HG03342 (cell line): ENCODE measurements at regions not wholly inside any gene's neighbourhood (a gene's known extent, or its start where the extent isn't known, plus 50 kb on each side); places are given as distances from the start of the nearest gene placed in this dataset.

Experiments
- ATAC-seq: cut with Tn5 transposase; IDR thresholded peaks from one replicate; pipeline ENCODE4 v1.9.1; 2021; ENCODE audit warnings: mild to moderate bottlenecking, moderate library complexity; ENCODE audit not compliant: unreplicated experiment

GRCh38 chr13:104466016-104466415 is 1399.8 kb upstream of the SLC10A2 start:
- no peak for ATAC-seq

GRCh38 chr13:104461049-104461448 is 1394.8 kb upstream of the SLC10A2 start:
- ATAC-seq, result no peak

- ATAC-seq, result no peak
Observed at GRCh38 chr13:104460554-104460953, 1394.3 kb upstream of the SLC10A2 start.

GRCh38 chr13:104450006-104450405 is 1383.8 kb upstream of the SLC10A2 start:
- no peak for ATAC-seq

- ATAC-seq, result no peak
Observed at GRCh38 chr13:104447348-104447747, 1381.1 kb upstream of the SLC10A2 start.

GRCh38 chr13:104442536-104442935 is 1376.3 kb upstream of the SLC10A2 start:
- ATAC-seq, result no peak

- ATAC-seq, result no peak
Observed at GRCh38 chr13:104436555-104436954, 1370.3 kb upstream of the SLC10A2 start.

- ATAC-seq, result no peak
Observed at GRCh38 chr13:104431895-104432294, 1365.7 kb upstream of the SLC10A2 start.

GRCh38 chr13:104426435-104426834 is 1360.2 kb upstream of the SLC10A2 start:
- no peak for ATAC-seq

GRCh38 chr13:104422668-104423067 is 1356.5 kb upstream of the SLC10A2 start:
- ATAC-seq, result no peak

- ATAC-seq, result no peak
Observed at GRCh38 chr13:104416973-104417372, 1350.8 kb upstream of the SLC10A2 start.

GRCh38 chr13:104414771-104415170 is 1348.6 kb upstream of the SLC10A2 start:
- ATAC-seq, result no peak

- no peak for ATAC-seq
Observed at GRCh38 chr13:104414181-104414580, 1348.0 kb upstream of the SLC10A2 start.

GRCh38 chr13:104411141-104411765 is 1345.0 kb upstream of the SLC10A2 start:
- ATAC-seq, result no peak

- ATAC-seq, result no peak
Observed at GRCh38 chr13:104408733-104409132, 1342.5 kb upstream of the SLC10A2 start.

- no peak for ATAC-seq
Observed at GRCh38 chr13:104404325-104404724, 1338.1 kb upstream of the SLC10A2 start.

- ATAC-seq, result no peak
Observed at GRCh38 chr13:104389691-104390090, 1323.5 kb upstream of the SLC10A2 start.

- no peak for ATAC-seq
Observed at GRCh38 chr13:104387510-104387909, 1321.3 kb upstream of the SLC10A2 start.

- no peak for ATAC-seq
Observed at GRCh38 chr13:104385404-104385803, 1319.2 kb upstream of the SLC10A2 start.

- ATAC-seq, result no peak
Observed at GRCh38 chr13:104382951-104383350, 1316.7 kb upstream of the SLC10A2 start.

GRCh38 chr13:104376588-104376987 is 1310.4 kb upstream of the SLC10A2 start:
- ATAC-seq, result no peak

GRCh38 chr13:104375614-104376013 is 1309.4 kb upstream of the SLC10A2 start:
- ATAC-seq, result no peak

GRCh38 chr13:104372095-104372655 is 1306.0 kb upstream of the SLC10A2 start:
- ATAC-seq, result no peak
